Ishikawa (cell line): ENCODE measurements at regions not wholly inside any gene's neighbourhood (a gene's known extent, or its start where the extent isn't known, plus 50 kb on each side); places are given as distances from the start of the nearest gene placed in this dataset.

Experiments
- CEBPB ChIP-seq: IDR thresholded peaks from 2 replicates; pipeline ENCODE4 v1.6.1; 2012
- CREB1 ChIP-seq: IDR thresholded peaks from 2 replicates; pipeline ENCODE4 v1.6.1; 2012; ENCODE audit warnings: low read depth
- EGR1 ChIP-seq: IDR thresholded peaks from 2 replicates; pipeline ENCODE4 v1.6.1; 2012
- EP300 ChIP-seq: IDR thresholded peaks from 2 replicates; pipeline ENCODE4 v1.6.1; 2012; ENCODE audit warnings: borderline replicate concordance
- FOXM1 ChIP-seq: IDR thresholded peaks from 2 replicates; pipeline ENCODE4 v1.6.1; 2012; ENCODE audit warnings: low read depth, borderline replicate concordance
- NFIC ChIP-seq: IDR thresholded peaks from 2 replicates; pipeline ENCODE4 v1.6.1; 2012
- RAD21 ChIP-seq: IDR thresholded peaks from 2 replicates; pipeline ENCODE4 v1.6.1; 2012; ENCODE audit warnings: low read depth
- TAF1 ChIP-seq: IDR thresholded peaks from 2 replicates; pipeline ENCODE4 v1.6.1; 2012; ENCODE audit warnings: low read depth, mild to moderate bottlenecking
- TCF12 ChIP-seq: IDR thresholded peaks from 2 replicates; pipeline ENCODE4 v1.6.1; 2012; ENCODE audit warnings: low read depth
- TEAD4 ChIP-seq: IDR thresholded peaks from 2 replicates; pipeline ENCODE4 v1.6.1; 2012
- YY1 ChIP-seq: IDR thresholded peaks from 2 replicates; pipeline ENCODE4 v1.6.1; 2012; ENCODE audit warnings: low read depth
- ZBTB7A ChIP-seq: IDR thresholded peaks from 2 replicates; pipeline ENCODE4 v1.6.1; 2012; ENCODE audit warnings: low read depth
- TF ChIP-seq, protein P1 (sequence below): IDR thresholded peaks from 2 replicates; pipeline ENCODE4 v1.6.1; 2012
- TF ChIP-seq, protein P2 (sequence below): IDR thresholded peaks from 2 replicates; pipeline ENCODE4 v1.6.1; 2012; ENCODE audit warnings: low read depth, mild to moderate bottlenecking
- TF ChIP-seq, protein P3 (sequence below): IDR thresholded peaks from 2 replicates; pipeline ENCODE4 v1.6.1; 2012

DNA sequence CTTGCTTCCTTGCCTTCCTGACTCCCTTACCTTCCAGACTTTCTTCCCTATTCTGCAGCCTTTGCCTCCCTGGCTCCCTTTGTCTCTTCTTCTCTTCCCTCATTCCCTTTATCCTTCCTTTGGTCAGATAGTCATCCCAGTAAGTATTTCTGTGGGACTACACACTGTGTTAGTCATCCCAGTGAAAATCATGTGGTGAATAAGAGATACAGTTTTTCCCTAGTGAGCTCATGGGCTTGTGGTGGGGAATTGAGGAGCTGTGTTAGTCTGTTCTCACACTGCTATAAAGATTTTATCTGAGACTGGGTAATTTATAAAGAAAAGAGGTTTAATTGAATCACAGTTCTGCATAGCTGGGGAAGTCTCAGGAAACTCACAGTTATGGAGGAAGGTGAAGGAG lies 109.8 kb upstream of the EDIL3 start:
- TF ChIP-seq YY1 = no peak
- TF ChIP-seq, protein P1, sequence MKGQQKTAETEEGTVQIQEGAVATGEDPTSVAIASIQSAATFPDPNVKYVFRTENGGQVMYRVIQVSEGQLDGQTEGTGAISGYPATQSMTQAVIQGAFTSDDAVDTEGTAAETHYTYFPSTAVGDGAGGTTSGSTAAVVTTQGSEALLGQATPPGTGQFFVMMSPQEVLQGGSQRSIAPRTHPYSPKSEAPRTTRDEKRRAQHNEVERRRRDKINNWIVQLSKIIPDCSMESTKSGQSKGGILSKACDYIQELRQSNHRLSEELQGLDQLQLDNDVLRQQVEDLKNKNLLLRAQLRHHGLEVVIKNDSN = no peak
- no peak for TF ChIP-seq CEBPB
- TF ChIP-seq TAF1 = no peak
- TF ChIP-seq CREB1 = no peak

DNA sequence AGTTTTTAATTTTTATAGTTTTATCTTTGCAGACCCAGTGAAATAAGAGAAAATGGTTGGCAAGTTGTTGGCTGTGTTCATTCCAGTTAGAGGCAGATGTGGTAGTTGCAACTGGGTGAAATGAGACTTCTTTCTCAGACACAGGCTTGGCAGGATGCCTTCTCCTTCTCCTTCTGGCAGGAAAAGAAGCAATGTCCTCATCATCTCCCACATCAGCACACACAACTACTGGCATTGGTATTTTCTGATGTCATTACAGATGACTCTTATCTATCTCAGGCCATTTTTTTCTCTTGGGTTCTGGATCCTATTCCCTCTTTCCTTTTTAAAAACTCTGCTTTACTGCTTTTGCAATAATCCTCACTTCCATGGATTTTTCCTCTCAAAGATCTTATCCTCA lies 103.3 kb upstream of the EDIL3 start:
- TF ChIP-seq CREB1 = no peak
- no peak for TF ChIP-seq EP300
- TF ChIP-seq TAF1 = no peak
- no peak for TF ChIP-seq FOXM1
- TF ChIP-seq, protein P1 = no peak
- TF ChIP-seq, protein P2, sequence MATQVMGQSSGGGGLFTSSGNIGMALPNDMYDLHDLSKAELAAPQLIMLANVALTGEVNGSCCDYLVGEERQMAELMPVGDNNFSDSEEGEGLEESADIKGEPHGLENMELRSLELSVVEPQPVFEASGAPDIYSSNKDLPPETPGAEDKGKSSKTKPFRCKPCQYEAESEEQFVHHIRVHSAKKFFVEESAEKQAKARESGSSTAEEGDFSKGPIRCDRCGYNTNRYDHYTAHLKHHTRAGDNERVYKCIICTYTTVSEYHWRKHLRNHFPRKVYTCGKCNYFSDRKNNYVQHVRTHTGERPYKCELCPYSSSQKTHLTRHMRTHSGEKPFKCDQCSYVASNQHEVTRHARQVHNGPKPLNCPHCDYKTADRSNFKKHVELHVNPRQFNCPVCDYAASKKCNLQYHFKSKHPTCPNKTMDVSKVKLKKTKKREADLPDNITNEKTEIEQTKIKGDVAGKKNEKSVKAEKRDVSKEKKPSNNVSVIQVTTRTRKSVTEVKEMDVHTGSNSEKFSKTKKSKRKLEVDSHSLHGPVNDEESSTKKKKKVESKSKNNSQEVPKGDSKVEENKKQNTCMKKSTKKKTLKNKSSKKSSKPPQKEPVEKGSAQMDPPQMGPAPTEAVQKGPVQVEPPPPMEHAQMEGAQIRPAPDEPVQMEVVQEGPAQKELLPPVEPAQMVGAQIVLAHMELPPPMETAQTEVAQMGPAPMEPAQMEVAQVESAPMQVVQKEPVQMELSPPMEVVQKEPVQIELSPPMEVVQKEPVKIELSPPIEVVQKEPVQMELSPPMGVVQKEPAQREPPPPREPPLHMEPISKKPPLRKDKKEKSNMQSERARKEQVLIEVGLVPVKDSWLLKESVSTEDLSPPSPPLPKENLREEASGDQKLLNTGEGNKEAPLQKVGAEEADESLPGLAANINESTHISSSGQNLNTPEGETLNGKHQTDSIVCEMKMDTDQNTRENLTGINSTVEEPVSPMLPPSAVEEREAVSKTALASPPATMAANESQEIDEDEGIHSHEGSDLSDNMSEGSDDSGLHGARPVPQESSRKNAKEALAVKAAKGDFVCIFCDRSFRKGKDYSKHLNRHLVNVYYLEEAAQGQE = no peak
- no peak for TF ChIP-seq ZBTB7A
- TF ChIP-seq TEAD4 = no peak
- TF ChIP-seq NFIC = no peak
- TF ChIP-seq YY1 = no peak
- no peak for TF ChIP-seq TCF12
- TF ChIP-seq, protein P3, sequence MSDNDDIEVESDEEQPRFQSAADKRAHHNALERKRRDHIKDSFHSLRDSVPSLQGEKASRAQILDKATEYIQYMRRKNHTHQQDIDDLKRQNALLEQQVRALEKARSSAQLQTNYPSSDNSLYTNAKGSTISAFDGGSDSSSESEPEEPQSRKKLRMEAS = no peak
- TF ChIP-seq RAD21 = no peak
- TF ChIP-seq EGR1 = no peak
- no peak for TF ChIP-seq CEBPB

DNA sequence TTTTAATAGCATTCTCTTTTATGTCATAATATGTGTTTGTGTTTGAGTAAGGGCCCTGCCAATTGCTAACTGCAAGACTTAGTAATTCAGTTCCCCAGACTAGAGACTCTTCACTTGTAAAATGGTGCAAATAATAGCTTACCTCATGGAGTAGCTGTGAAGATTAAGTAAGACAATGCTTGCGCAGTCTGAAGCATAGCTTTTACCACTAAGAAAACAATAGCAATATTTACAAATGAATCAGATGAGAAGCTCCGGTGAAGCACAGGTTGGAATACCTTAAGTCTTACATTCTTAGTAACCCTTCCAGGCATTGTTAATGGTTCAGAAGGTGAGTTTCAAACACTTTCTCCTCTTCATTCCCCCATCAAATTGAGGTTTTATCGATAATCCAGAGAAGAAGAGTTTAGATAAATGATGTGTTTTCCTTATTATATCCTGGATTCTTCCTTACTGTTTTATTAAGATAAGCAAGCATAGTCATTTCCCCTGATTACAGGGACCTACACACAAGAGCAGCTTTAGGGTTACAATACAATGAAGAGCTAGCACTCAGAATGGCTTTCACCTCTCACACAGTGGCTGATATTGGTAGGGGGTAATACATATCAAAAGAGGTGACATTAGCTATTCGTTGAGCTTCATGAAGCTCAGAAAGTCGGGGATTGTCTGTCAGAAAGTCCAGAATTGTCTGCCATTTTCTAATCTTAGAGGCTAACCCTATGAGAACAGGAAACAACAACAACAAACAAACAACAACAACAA lies 96.4 kb upstream of the EDIL3 start:
- TF ChIP-seq RAD21 (no peak), FOXM1 (no peak), CREB1 (no peak), CEBPB (no peak), YY1 (no peak), ZBTB7A (no peak), EGR1 (no peak), EP300 (no peak), TEAD4 (no peak), NFIC (no peak), TCF12 (no peak), TAF1 (no peak)
- TF ChIP-seq, protein P1 = no peak
- TF ChIP-seq, protein P3 = no peak
- TF ChIP-seq, protein P2 = no peak

DNA sequence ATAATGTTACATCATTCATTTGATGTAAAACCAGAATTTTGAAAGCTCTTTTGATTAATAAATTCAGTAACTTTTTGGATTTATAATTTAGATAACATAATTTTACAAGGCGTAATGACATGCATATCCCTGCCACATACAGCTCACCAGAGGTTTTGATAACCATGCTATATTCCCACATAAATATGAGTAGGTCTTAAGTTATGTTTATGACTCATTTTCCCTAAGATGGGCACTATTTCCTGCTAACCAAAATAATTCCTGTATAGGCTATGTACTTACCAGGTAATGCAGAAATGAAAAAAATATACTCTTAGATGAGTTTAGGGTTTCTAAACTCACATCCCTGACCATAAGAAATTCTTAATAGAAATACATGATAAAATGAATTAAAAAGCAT lies 93.9 kb upstream of the EDIL3 start:
- no peak for TF ChIP-seq TCF12
- TF ChIP-seq FOXM1 = no peak
- TF ChIP-seq, protein P1 = no peak
- TF ChIP-seq TAF1 = no peak
- TF ChIP-seq CEBPB = no peak
- TF ChIP-seq, protein P2 = no peak
- no peak for TF ChIP-seq CREB1
- TF ChIP-seq, protein P3 = no peak
- no peak for TF ChIP-seq EGR1
- TF ChIP-seq NFIC = no peak
